Nephron progenitor cell (in vitro differentiated cells): ENCODE measurements at regions not wholly inside any gene's neighbourhood (a gene's known extent, or its start where the extent isn't known, plus 50 kb on each side); places are given as distances from the start of the nearest gene placed in this dataset.
A peak's percentile ranks its signal among the peaks of the same experiment; 100 is the strongest.

Source experiments
- DNase-seq: peaks from one replicate; pipeline ENCODE4 v3.0.0; 2021
- H3K27ac Mint-ChIP-seq: 2 replicates; pipeline ENCODE4 v1.8.0; 2021; ENCODE audit warnings: mild to moderate bottlenecking, moderate library complexity, mixed read lengths
- H3K27me3 Mint-ChIP-seq: 2 replicates; pipeline ENCODE4 v1.8.0; 2021; ENCODE audit warnings: mild to moderate bottlenecking, low read depth, mixed read lengths; ENCODE audit not compliant: poor library complexity
- H3K36me3 Mint-ChIP-seq: 2 replicates; pipeline ENCODE4 v1.8.0; 2021; ENCODE audit warnings: low read depth, mixed read lengths
- H3K4me1 Mint-ChIP-seq: 2 replicates; pipeline ENCODE4 v1.8.0; 2021; ENCODE audit warnings: mixed read lengths
- H3K4me3 Mint-ChIP-seq: 2 replicates; pipeline ENCODE4 v1.8.0; 2021; ENCODE audit warnings: mild to moderate bottlenecking, moderate library complexity, mixed read lengths
- H3K9me3 Mint-ChIP-seq: 2 replicates; pipeline ENCODE4 v1.8.0; 2021; ENCODE audit warnings: mild to moderate bottlenecking, moderate library complexity, mixed read lengths
- CTCF ChIP-seq: fragments of 200-600 bp; sonication (generic); IDR thresholded peaks from 2 replicates; pipeline ENCODE4 v1.5.0; 2021; ENCODE audit warnings: antibody characterized with exemption

DNA sequence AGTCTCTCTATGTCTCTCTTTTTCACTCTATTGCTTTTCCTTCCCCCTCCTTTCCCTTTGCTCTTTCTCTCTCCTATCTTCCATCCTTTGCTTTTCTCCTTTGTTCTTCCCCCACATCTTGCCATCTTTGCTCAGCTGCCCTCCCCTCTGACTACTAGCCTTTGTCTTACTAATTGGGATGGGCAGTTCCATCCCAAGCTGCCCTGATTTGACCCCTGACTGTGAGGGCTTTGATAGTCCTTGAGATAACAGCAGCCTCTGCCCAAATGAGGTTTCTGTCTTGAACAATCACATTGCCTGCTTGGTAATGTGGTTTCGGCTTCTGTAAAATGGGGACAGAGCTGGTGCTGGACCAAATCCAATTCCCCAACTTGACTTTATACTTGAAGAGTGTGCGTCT, 327.7 kb downstream of the DHX35 start:
- TF ChIP-seq CTCF = no peak
- no peak overlapping the region for H3K27ac Mint-ChIP-seq
- peaks cover 12% of the 10 kb centered on the region for H3K36me3 Mint-ChIP-seq
- no peak overlapping the region for H3K4me3 Mint-ChIP-seq
- no peaks in the 10 kb centered on the region for H3K4me1 Mint-ChIP-seq
- no peak for DNase-seq
- H3K27me3 Mint-ChIP-seq = peaks cover 38% of the 10 kb centered on the region
- H3K9me3 Mint-ChIP-seq = peaks cover 57% of the 10 kb centered on the region

- Mint-ChIP-seq H3K36me3 (peaks cover 12% of the 10 kb centered on the region), H3K4me1 (no peaks in the 10 kb centered on the region), H3K4me3 (no peak overlapping the region), H3K27me3 (peaks cover 36% of the 10 kb centered on the region), H3K9me3 (peaks cover 57% of the 10 kb centered on the region), H3K27ac (no peak overlapping the region)
- DNase-seq = no peak
- TF ChIP-seq CTCF = peak; percentile 16
Observed at GRCh38 chr20:39289316-39289715, 327.2 kb downstream of the DHX35 start.

DNA sequence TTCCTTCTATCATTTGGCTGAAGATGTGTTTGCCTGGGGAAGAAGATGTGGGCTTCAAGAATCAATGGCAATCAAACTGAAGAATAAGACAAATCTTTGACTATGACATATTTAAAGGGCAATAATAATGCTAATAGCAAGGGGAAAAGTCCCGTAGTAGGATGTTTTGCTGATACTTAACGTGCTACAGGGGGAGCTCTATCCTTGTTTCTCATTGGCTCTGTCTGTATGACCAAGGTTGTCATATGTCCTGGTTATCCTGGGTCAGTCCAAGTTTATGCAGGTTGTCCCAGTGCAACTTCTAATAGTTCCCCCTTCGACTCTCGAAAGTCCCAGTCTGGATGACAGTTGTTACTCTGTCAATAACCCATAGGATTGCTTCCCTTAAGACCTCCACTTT, 321.3 kb downstream of the DHX35 start:
- Mint-ChIP-seq H3K9me3 (peaks cover 28% of the 10 kb centered on the region), H3K27me3 (peaks cover 54% of the 10 kb centered on the region), H3K4me3 (no peak overlapping the region), H3K4me1 (peaks cover 15% of the 10 kb centered on the region), H3K36me3 (peaks cover 12% of the 10 kb centered on the region), H3K27ac (no peak overlapping the region)
- no peak for TF ChIP-seq CTCF
- no peak for DNase-seq

GRCh38 chr20:39282619-39283092, 320.5 kb downstream of the DHX35 start:
- DNase-seq = peak; percentile 23
- no peak overlapping the region for H3K27ac Mint-ChIP-seq
- no peak overlapping the region for H3K4me3 Mint-ChIP-seq
- peaks cover 5% of the 10 kb centered on the region for H3K36me3 Mint-ChIP-seq
- peaks cover 51% of the 10 kb centered on the region for H3K27me3 Mint-ChIP-seq
- peaks cover 15% of the 10 kb centered on the region for H3K4me1 Mint-ChIP-seq
- H3K9me3 Mint-ChIP-seq = peaks cover 20% of the 10 kb centered on the region
- no peak for TF ChIP-seq CTCF

DNA sequence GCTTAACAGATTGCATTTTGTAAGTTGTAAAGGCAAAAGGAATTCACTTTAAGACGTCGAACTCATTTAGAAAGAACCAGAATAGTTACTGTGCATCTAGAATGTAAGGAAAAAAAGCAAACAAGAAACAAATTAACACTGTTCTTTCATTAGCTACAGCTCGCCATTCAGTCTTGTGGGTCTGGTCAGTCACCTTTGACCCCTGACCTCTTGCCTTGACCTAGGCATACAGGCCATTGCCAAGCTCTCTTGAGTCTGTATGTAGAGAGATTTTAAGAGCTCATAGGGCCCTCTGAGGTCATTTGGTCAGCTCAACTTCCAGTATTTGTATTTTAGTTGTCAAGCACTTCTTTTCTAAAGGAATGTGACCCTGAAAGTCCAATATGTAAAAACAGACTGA, 318.7 kb downstream of the DHX35 start:
- peaks cover 5% of the 10 kb centered on the region for H3K36me3 Mint-ChIP-seq

More for the DNA sequence above, 318.7 kb downstream of the DHX35 start:
- Mint-ChIP-seq H3K4me3 (no peak overlapping the region), H3K27me3 (peaks cover 40% of the 10 kb centered on the region), H3K27ac (no peak overlapping the region), H3K9me3 (peaks cover 15% of the 10 kb centered on the region), H3K4me1 (peaks cover 15% of the 10 kb centered on the region)
- DNase-seq = no peak
- TF ChIP-seq CTCF = no peak
